OCI-LY3 (cell line): ENCODE measurements at regions not wholly inside any gene's neighbourhood (a gene's known extent, or its start where the extent isn't known, plus 50 kb on each side); places are given as distances from the start of the nearest gene placed in this dataset.

Experiments used
- EZH2phosphoT487 ChIP-seq: fragments of 200-600 bp; shearing (Covaris generic); IDR thresholded peaks from 2 replicates; pipeline ENCODE4 v1.6.1; 2018; ENCODE audit warnings: antibody characterized with exemption, mixed run types, low read depth
- TF ChIP-seq, protein P1 (sequence below): fragments of 200-600, 300-600 bp; sonication (generic); IDR thresholded peaks from 2 replicates; pipeline ENCODE4 v1.5.1; 2014; ENCODE audit warnings: antibody characterized with exemption, low read length, low read depth

DNA sequence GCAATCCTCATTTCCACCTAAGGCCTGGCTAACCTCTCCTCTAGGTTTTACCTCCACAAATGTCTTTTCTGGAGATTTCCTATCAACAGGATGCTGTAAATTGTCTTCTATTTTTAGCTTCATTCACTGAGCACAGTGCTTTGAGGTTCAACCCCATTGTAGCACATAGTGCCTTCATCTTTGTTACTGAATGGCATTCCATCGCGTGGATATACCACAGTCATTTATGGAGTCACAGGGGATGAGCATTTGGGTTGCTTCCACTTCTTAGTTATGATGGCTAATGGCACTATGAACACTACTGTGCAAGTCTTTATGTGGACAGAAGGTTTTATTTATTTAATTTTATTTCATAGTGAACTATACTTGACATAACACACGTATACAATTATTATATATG lies 387.1 kb downstream of the SMOC2 start:
- TF ChIP-seq, protein P1, sequence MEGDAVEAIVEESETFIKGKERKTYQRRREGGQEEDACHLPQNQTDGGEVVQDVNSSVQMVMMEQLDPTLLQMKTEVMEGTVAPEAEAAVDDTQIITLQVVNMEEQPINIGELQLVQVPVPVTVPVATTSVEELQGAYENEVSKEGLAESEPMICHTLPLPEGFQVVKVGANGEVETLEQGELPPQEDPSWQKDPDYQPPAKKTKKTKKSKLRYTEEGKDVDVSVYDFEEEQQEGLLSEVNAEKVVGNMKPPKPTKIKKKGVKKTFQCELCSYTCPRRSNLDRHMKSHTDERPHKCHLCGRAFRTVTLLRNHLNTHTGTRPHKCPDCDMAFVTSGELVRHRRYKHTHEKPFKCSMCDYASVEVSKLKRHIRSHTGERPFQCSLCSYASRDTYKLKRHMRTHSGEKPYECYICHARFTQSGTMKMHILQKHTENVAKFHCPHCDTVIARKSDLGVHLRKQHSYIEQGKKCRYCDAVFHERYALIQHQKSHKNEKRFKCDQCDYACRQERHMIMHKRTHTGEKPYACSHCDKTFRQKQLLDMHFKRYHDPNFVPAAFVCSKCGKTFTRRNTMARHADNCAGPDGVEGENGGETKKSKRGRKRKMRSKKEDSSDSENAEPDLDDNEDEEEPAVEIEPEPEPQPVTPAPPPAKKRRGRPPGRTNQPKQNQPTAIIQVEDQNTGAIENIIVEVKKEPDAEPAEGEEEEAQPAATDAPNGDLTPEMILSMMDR = no peak
- no peak for TF ChIP-seq EZH2phosphoT487
